ENCODE measurements at regions not wholly inside any gene's neighbourhood (a gene's known extent, or its start where the extent isn't known, plus 50 kb on each side); places are given as distances from the start of the nearest gene placed in this dataset.

DNA sequence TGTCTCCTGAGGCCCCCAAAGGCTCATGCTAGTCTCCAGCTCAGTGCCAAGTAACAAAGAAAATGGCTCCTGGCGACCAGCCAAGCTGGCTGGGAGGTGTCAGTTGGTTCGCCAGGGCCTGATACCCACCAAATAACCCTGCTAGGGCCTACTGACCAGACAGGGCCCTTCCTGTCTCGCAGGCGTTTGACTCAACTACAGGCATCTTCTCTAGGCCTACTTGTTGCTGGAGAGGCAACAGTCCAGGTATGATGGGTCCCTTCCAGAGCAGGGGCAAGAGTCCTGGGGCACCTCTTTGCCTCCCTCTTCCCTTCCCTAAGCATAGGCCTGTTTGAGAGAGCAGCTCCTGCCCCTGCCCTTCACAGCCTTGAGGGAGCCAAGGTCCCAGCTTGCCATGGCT, 147.9 kb upstream of the VANGL1 start:
- Histone ChIP-seq H3K4me1 (no peaks in the 10 kb centered on the region), H3K27me3 (no peaks in the 10 kb centered on the region), H3K36me3 (no peaks in the 10 kb centered on the region), H3K9me3 (no peaks in the 10 kb centered on the region), H3K27ac (no peak overlapping the region), H3K4me3 (no peak overlapping the region)
- in situ Hi-C loops (cut with MboI; ENCODE audit: low sequenced_read_pairs in 4 of 4) (no loop called here), intact Hi-C loops (cut with DNase I; ENCODE audit: low total_unique reads) (no loop called here)
- ATAC-seq (no peak), DNase-seq (no peak)
- TF ChIP-seq, protein P1, sequence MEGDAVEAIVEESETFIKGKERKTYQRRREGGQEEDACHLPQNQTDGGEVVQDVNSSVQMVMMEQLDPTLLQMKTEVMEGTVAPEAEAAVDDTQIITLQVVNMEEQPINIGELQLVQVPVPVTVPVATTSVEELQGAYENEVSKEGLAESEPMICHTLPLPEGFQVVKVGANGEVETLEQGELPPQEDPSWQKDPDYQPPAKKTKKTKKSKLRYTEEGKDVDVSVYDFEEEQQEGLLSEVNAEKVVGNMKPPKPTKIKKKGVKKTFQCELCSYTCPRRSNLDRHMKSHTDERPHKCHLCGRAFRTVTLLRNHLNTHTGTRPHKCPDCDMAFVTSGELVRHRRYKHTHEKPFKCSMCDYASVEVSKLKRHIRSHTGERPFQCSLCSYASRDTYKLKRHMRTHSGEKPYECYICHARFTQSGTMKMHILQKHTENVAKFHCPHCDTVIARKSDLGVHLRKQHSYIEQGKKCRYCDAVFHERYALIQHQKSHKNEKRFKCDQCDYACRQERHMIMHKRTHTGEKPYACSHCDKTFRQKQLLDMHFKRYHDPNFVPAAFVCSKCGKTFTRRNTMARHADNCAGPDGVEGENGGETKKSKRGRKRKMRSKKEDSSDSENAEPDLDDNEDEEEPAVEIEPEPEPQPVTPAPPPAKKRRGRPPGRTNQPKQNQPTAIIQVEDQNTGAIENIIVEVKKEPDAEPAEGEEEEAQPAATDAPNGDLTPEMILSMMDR (IDR thresholded peaks at IDR 0.05 in 4 of 5, conservative IDR thresholded peaks at IDR 0.05 in 1 of 5) = no peak
- no peak for TF ChIP-seq POLR2A (IDR thresholded peaks at IDR 0.05)

DNA sequence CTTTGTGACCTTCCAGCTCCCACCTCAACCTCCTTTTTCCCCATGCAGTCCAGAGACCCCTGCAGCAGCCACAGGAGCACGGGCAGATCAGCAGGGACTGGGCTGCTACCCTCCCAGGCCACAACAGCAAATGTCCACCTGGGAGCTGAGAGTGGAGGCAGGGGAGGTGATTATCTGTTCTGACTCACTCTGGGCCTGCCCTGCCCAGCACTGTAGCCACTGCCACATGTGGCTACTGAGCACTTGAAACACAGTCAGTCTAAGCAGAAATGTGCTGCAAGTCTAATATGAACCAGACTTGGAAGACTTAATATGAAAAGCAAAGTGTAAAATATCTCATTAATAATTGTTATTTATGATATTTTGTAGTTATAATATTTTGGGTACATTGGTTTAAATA, 148.9 kb upstream of the VANGL1 start:
- DNase-seq = no peak
- in situ Hi-C loops (cut with MboI; ENCODE audit: low sequenced_read_pairs in 4 of 4) (no loop called here), intact Hi-C loops (cut with DNase I; ENCODE audit: low total_unique reads) (no loop called here)
- no peak for ATAC-seq
- Histone ChIP-seq H3K27me3 (no peaks in the 10 kb centered on the region), H3K4me1 (no peaks in the 10 kb centered on the region), H3K4me3 (no peak overlapping the region), H3K27ac (no peak overlapping the region), H3K36me3 (no peaks in the 10 kb centered on the region), H3K9me3 (no peaks in the 10 kb centered on the region)
- TF ChIP-seq POLR2A (IDR thresholded peaks at IDR 0.05) = no peak
- TF ChIP-seq, protein P1 (IDR thresholded peaks at IDR 0.05 in 4 of 5, conservative IDR thresholded peaks at IDR 0.05 in 1 of 5) = no peak

DNA sequence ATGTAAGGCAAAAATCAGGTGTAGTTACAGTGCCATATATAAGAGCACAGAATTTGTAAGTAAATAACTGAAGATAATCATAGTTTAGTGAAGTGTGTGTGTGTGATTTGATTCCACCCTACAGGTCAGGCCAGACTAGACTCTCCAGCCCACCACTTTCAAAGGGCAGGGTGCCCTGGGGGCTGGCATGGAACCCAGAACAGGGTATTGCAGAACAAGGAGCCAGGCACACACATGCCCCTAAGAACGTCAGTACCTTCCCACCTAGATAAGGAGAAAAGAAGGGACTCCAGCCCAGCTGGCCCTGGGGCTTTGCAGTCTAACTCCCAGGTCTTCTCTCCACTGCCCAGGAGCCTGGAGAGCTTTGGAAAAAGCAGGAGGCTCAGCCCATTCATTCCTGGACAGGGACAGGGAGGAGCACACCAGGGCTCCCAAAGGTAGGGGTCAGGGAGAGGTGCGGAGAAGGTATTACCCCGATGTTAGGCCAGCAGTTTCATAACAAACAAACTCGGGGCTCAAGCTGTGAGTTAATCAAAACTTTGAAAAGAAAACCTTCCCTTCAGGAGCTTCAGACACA, 149.7 kb upstream of the VANGL1 start:
- Histone ChIP-seq H3K9me3 (no peaks in the 10 kb centered on the region), H3K27ac (no peak overlapping the region), H3K4me1 (no peaks in the 10 kb centered on the region), H3K4me3 (no peak overlapping the region), H3K36me3 (no peaks in the 10 kb centered on the region), H3K27me3 (no peaks in the 10 kb centered on the region)
- intact Hi-C loops (cut with DNase I; ENCODE audit: low total_unique reads) (no loop called here), in situ Hi-C loops (cut with MboI; ENCODE audit: low sequenced_read_pairs in 4 of 4) (no loop called here)
- ATAC-seq (no peak), DNase-seq (no peak)
- TF ChIP-seq, protein P1 (IDR thresholded peaks at IDR 0.05 in 4 of 5, conservative IDR thresholded peaks at IDR 0.05 in 1 of 5) = no peak

DNA sequence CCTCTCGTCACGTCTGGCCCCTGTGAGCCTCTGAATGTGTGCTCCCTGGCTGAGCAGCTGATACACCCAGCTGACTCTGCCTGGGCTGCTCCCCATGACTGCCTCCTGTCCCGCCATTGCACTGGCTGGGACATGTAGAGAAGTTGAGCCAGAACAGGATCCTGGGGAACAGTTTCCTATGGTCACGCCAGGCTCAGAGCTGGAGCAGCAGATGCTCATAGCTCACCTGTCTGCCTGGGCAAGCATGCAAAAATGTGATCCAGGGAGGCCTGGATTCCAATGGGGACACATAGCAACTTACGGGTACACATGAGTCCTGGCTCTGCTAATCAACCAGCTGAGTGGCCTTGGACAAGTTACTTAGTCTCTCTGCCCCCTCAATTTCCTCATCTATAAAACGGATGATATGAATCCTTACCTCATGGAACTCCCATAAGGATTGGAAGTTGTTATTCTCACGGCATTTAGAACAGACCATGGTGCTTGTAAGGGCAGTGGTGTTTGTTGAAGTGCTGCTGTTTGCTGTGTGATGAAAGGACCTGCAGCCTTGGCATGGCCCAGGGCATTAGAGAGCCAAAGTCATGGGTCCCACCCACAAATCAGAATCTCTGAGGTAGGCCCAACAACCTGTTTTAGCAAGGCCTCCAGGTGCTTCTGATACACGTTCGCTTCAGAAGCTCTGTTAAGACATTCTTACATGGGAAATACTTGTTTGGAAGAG, 150.3 kb upstream of the VANGL1 start:
- TF ChIP-seq POLR2A (IDR thresholded peaks at IDR 0.05) = no peak
- TF ChIP-seq, protein P1 (IDR thresholded peaks at IDR 0.05 in 4 of 5, conservative IDR thresholded peaks at IDR 0.05 in 1 of 5) = no peak
- intact Hi-C loops (cut with DNase I; ENCODE audit: low total_unique reads) = no loop called here

More for the DNA sequence above, 150.3 kb upstream of the VANGL1 start:
- DNase-seq (no peak), ATAC-seq (no peak)
- H3K27me3 ChIP-seq = peaks cover 0 to 3% (median 0%) of the 10 kb centered on the region in 3 donors
- H3K36me3 ChIP-seq = no peaks in the 10 kb centered on the region
- no peaks in the 10 kb centered on the region for H3K4me1 ChIP-seq
- H3K27ac ChIP-seq = no peak overlapping the region
- in situ Hi-C loops (cut with MboI; ENCODE audit: low sequenced_read_pairs in 4 of 4) = no loop called here
- H3K9me3 ChIP-seq = no peaks in the 10 kb centered on the region
- no peak overlapping the region for H3K4me3 ChIP-seq

Measured in gastrocnemius medialis (tissue), 4 donors.